Thoracic aorta (tissue), 2 donors: ENCODE measurements at regions not wholly inside any gene's neighbourhood (a gene's known extent, or its start where the extent isn't known, plus 50 kb on each side); places are given as distances from the start of the nearest gene placed in this dataset.

Experiments used
- ATAC-seq: fragments of 150-250 bp; one replicate; pipeline ENCODE4 v1.8.0; 2017; ENCODE audit warnings: low read depth; ENCODE audit not compliant: insufficient number of reproducible peaks, low FRiP score
- DNase-seq: peaks from one replicate; pipeline ENCODE4 v3.0.0-alpha.2; 2020; ENCODE audit warnings: low spot score
- H3K27ac ChIP-seq, 2 donors: fragments of 200-600 bp; sonication (generic); 1 replicate in 1 of 2; 2 replicates in 1 of 2; pipeline ENCODE4 v1.5.1; 2016; ENCODE audit warnings: mild to moderate bottlenecking in 2 of 2, moderate library complexity in 2 of 2
- H3K27me3 ChIP-seq: fragments of 200-600 bp; sonication (generic); replicated peaks from 2 replicates; pipeline ENCODE4 v1.6.0; 2016; ENCODE audit warnings: mild to moderate bottlenecking; ENCODE audit not compliant: insufficient read depth
- H3K36me3 ChIP-seq: fragments of 200-600 bp; sonication (generic); one replicate; pipeline ENCODE4 v1.5.1; 2016
- H3K4me1 ChIP-seq, 2 donors: fragments of 200-600 bp; sonication (generic); 1 replicate in 1 of 2; 2 replicates in 1 of 2; pipeline versions ENCODE4 v1.5.1 to v1.6.0; 2016; ENCODE audit warnings: low read depth in 2 of 2, mild to moderate bottlenecking in 1 of 2; ENCODE audit not compliant: control insufficient read depth in 1 of 2
- H3K4me3 ChIP-seq: fragments of 200-600 bp; sonication (generic); 2 replicates; pipeline ENCODE4 v1.5.1; 2016; ENCODE audit warnings: mild to moderate bottlenecking
- H3K9me3 ChIP-seq: fragments of 200-600 bp; sonication (generic); 2 replicates; pipeline ENCODE4 v1.5.1; 2016
- CTCF ChIP-seq: fragments of 200-600 bp; sonication (generic); IDR thresholded peaks from one replicate; pipeline ENCODE4 v1.5.1; 2019; ENCODE audit warnings: antibody characterized with exemption

GRCh38 chr2:41992056-41992642 lies 55.7 kb upstream of the PKDCC start:
- DNase-seq: no peak
- peaks cover 22 to 26% of the 10 kb centered on the region in 2 donors for H3K4me1 ChIP-seq
- TF ChIP-seq CTCF: no peak
- H3K9me3 ChIP-seq: no peaks in the 10 kb centered on the region
- H3K27ac ChIP-seq: no peak overlapping the region
- no peaks in the 10 kb centered on the region for H3K27me3 ChIP-seq
- no peak overlapping the region for H3K4me3 ChIP-seq
- no peak for ATAC-seq
- no peaks in the 10 kb centered on the region for H3K36me3 ChIP-seq

- Histone ChIP-seq H3K36me3 (no peaks in the 10 kb centered on the region), H3K9me3 (no peaks in the 10 kb centered on the region), H3K4me3 (no peak overlapping the region), H3K4me1 (peaks cover 23 to 31% of the 10 kb centered on the region in 2 donors), H3K27me3 (no peaks in the 10 kb centered on the region), H3K27ac (no peak overlapping the region)
- TF ChIP-seq CTCF: no peak
- ATAC-seq (no peak), DNase-seq (no peak)
These were observed 55.0 kb upstream of the PKDCC start for GRCh38 chr2:41992671-41993434.

GRCh38 chr2:41993435-41993925 lies 54.3 kb upstream of the PKDCC start:
- no peak for TF ChIP-seq CTCF
- no peak for DNase-seq
- H3K27ac ChIP-seq: no peak overlapping the region
- no peaks in the 10 kb centered on the region for H3K27me3 ChIP-seq
- H3K36me3 ChIP-seq: no peaks in the 10 kb centered on the region
- H3K4me3 ChIP-seq: no peak overlapping the region
- peaks cover 30 to 37% of the 10 kb centered on the region in 2 donors for H3K4me1 ChIP-seq
- no peak for ATAC-seq
- H3K9me3 ChIP-seq: no peaks in the 10 kb centered on the region

GRCh38 chr2:41994233-41994637 lies 53.6 kb upstream of the PKDCC start:
- peaks cover 29 to 40% of the 10 kb centered on the region in 2 donors for H3K4me1 ChIP-seq

More at GRCh38 chr2:41994233-41994637, 53.6 kb upstream of the PKDCC start:
- DNase-seq (no peak), ATAC-seq (no peak)
- no peak overlapping the region for H3K4me3 ChIP-seq
- no peak for TF ChIP-seq CTCF
- no peaks in the 10 kb centered on the region for H3K27me3 ChIP-seq
- no peaks in the 10 kb centered on the region for H3K36me3 ChIP-seq
- no peaks in the 10 kb centered on the region for H3K9me3 ChIP-seq
- H3K27ac ChIP-seq: no peak overlapping the region
